ENCODE measurements at regions not wholly inside any gene's neighbourhood (a gene's known extent, or its start where the extent isn't known, plus 50 kb on each side); places are given as distances from the start of the nearest gene placed in this dataset.

GRCh38 chr5:108634617-108635288 is 112.9 kb upstream of the FER start (continued):
- TF ChIP-seq ETS1 (IDR thresholded peaks at IDR 0.05) (no peak), STAT1 (IDR thresholded peaks at IDR 0.05; ENCODE audit: unreplicated experiment) (no peak), JUNB (IDR thresholded peaks at IDR 0.05; ENCODE audit: unreplicated experiment) (no peak)

GRCh38 chr5:108634010-108634616 is 113.6 kb upstream of the FER start:
- no peak for ATAC-seq
- H3K27ac ChIP-seq (ENCODE audit: low read depth) = no peak overlapping the region
- peaks cover 25% of the 10 kb centered on the region for H3K4me1 Mint-ChIP-seq

More at GRCh38 chr5:108634010-108634616, 113.6 kb upstream of the FER start:
- no peak for TF ChIP-seq ETS1 (IDR thresholded peaks at IDR 0.05)
- no peak for TF ChIP-seq REST (IDR thresholded peaks at IDR 0.05; ENCODE audit: unreplicated experiment)
- TF ChIP-seq NANOG (IDR thresholded peaks at IDR 0.05; ENCODE audit: borderline replicate concordance) = no peak
- no peak for TF ChIP-seq JUNB (IDR thresholded peaks at IDR 0.05; ENCODE audit: unreplicated experiment)
- no peaks in the 10 kb centered on the region for H4K20me1 ChIP-seq (replicated peaks; ENCODE audit: insufficient read depth)
- Mint-ChIP-seq H3K27ac (no peak overlapping the region), H3K27me3 (ENCODE audit: insufficient read depth, low read depth, poor library complexity) (no peaks in the 10 kb centered on the region), H3K9me3 (no peaks in the 10 kb centered on the region), H3K36me3 (ENCODE audit: low read depth) (no peaks in the 10 kb centered on the region), H3K4me3 (no peak overlapping the region)
- no peak overlapping the region for H3K4me3 ChIP-seq
- H3K9me2 ChIP-seq (ENCODE audit: insufficient read depth) = peaks cover 4% of the 10 kb centered on the region; the same call in 1 of the 2 replicates
- H3K79me2 ChIP-seq (replicated peaks; ENCODE audit: insufficient read depth) = no peaks in the 10 kb centered on the region
- no peak for DNase-seq (ENCODE audit: low spot score)
- no peak overlapping the region for H3K4me2 ChIP-seq
- peaks cover 25% of the 10 kb centered on the region for H3K4me1 ChIP-seq (ENCODE audit: insufficient read depth)
- no peaks in the 10 kb centered on the region for H3K27me3 ChIP-seq (ENCODE audit: insufficient read depth)
- no peak overlapping the region for H2AFZ ChIP-seq
- no peaks in the 10 kb centered on the region for H3K36me3 ChIP-seq (ENCODE audit: insufficient read depth)
- H3F3A ChIP-seq (replicated peaks; ENCODE audit: low read depth) = no peaks in the 10 kb centered on the region

Measured in GM23338 (cell line).